NCI-H146 (cell line): ENCODE measurements at regions not wholly inside any gene's neighbourhood (a gene's known extent, or its start where the extent isn't known, plus 50 kb on each side); places are given as distances from the start of the nearest gene placed in this dataset.

Source experiments
- DNase-seq: peaks from one replicate; lab custom pipeline; 2025; lab: John Stamatoyannopoulos, UW

DNA sequence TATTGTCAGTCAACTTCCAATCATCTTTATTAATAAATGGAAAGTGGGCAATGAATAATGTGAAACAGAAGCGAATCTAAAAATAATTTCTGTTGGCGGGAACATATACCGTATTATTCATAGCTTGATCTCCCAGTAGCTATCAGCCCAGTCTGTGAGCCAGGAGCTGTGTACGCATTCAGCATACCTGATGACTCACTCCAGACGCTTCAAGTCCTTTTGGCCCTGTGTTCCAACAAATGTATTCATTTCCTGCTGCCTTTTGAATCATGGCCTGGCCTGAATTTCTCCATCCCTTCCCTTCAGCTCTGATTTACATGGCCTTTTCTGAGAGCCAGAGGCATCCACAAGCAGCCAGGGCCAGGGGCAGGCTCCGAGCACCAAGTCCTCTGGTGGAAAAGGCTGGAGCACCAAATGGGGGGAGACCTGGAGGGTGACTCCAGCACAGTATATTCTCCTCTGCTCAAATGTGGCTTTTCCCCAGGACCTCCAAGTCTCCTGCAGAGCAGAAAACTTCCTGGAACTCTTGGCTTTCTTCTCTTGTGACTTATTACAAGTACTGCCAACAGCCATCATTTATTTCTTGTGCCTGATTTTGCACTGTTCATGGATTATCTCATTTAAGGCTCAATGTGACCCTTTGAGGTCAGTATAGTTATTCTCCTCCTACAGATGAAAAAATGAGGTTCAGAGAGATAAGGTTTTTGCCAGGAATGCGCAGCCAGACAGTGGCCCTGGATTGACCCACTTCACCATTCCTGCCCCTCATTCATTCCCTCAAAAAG is 108.7 kb downstream of the EN1 start:
- no peak for DNase-seq

DNA sequence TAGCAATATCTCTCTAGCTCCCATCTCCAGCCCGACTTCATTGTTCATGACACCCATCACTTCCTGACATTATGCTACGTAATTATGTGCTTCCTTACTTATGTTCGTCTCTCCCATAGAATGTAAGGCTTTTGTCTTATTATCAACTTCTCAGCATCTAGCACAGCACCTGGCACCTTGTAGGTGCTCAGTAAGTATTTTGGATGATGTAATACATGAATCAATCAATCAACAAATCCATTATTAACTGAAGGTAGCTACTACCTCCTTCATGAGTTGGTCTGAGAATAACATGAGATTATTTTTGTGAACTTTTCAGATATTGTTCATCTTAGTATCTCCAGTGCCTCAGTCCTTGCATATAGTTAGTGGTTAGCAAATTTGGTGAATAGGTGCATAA is 109.3 kb downstream of the EN1 start:
- no peak for DNase-seq

DNA sequence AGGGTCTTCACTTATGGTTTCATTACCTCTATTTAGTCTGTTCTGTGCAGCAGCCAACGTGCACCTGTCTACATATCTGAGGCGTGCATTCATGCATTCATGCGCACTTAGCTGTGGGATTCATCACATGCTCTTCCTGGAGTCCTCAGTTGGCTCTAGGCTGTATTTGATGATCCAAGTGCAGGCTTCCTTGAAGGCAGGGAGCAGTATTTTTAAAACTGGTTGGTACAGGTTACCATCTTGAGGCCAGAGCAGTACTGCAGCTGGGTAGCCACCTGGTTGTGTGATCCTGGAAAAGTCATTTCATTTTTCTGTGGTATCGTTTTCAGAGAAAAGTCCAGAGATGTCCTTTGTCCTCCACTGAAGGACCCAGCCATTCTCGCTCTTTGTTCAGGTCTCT is 109.8 kb downstream of the EN1 start:
- DNase-seq, result no peak

DNA sequence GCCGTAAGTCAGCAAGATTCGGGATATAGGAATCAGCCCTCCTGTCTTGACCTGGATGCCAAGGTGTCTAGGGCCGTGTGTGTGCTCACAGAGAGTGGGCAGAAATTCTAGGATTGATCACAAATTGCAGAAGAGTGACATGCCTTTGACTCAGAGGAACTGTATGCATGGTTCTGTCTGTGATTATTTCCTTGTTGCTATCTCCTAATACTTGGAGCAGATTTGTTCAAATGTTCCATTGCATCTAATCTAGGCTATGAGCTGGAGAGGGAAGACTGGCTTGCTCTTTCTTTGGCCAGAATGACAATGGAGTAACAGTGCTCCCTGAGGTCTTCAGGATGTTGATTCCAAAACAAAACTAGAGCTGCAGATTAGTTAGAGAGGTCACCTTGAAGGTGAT is 115.0 kb downstream of the EN1 start:
- DNase-seq, result no peak

DNA sequence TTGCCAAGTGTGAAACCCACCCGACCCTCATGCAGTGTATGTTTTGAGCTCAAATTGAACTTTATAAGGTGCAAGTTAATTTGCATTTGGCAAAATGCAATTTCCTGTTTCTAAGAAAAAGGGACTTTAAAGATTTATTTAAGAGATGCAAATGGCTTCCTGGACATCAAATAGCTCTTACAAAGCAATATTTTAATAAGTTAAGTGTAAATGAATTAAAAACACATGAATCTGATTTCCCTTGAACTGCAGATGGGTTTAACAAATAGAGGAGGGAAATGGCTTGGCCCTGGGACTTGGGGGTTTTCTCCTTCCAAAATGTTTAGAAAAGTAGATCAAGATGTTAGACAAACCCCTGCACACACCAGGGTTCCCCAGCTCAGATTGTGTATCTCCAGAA is 116.0 kb downstream of the EN1 start:
- DNase-seq, result no peak

DNA sequence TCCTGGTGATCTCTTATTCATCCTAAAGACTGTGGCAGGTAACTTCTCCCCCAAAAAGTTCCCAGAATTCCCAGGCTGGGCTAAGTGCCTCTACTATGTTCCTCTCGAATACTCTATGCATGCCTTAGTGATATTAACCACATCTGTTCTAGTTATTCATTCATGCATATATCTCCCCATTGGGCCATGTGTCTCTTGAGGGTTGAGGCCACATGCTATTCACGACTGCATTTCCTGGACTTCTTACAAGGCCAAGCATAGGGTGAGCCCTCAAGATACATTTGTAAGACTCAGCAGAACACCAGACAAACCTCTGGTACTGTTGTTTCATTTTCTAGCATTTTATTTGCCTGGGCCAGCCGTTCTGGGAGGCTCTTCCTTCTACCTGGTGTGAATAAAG is 117.0 kb downstream of the EN1 start:
- no peak for DNase-seq

DNA sequence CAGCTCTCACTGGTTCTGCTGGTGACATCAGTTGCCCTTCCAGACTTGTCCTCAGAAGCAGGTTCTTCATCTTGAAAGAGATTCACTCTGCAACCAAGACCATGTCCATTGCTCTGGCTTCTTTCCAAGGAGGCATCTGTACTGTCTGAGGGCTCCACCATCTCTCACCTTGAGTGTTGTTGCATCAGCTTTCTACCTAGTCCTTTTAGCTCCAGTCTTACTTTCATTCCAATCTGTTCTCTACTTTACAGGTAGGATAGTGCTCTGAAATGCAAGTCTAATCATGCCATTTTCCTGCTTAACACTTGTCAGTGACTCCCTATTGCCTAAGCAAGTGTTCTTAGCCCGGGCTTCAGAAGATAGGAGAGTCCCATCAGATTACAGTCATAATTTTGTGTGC is 117.7 kb downstream of the EN1 start:
- DNase-seq, result no peak

DNA sequence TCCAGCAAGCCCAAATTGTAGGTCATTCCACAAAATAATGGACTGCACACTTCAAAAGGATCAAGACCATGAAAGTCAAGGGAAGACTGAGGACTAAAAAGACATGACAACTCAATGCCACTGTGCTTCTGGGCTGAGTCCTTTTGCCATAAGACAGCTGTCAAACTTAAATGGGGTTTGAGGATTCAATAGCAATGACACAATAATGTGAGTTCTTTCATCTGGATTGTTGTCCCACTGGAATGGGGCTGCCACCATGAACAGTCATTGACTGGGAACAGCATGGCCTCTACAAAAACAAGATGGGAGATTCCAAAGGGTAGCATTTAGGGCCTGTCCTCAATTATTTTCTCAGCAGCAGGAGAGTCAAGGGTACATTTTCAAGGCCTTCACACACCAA is 118.5 kb downstream of the EN1 start:
- DNase-seq, result no peak

DNA sequence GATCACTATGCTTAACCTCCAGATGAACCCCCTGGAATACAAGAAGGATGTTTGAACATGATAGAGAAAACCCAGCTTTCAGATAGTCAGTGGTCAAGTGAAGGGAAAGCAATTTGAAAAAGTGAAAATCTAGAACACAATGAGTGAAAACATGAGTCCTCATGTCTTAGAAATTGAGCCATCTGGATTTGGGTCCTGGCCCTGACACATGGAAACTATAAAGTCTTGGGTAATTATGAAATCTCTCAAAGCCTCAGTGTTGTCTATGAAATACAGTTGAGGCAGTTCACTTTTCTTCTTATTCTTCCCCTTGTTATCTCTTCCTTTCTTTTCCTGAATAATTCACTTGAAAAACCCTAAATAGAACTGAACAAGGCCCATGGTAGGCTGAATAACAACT is 120.6 kb downstream of the EN1 start:
- DNase-seq, result no peak

DNA sequence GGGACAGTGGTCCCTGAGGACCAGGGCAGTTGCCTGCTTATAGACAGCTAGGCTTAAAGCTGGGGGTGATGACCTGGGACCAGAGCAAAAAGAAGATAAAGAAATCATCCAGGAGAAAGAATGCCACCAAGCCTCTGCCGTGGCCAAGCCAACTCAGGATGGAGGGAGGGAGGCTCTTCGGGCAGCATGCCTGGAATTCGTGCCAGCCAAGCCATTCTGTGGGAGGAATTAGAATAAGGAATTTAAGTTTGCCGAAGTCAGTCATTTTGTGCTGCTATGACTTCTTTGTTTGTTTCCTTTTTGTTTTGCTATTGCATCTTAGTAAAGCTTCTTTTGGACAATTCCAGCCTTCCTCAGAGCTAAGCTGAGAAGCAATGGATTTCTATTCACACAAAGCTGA is 124.1 kb downstream of the EN1 start:
- DNase-seq, result no peak

DNA sequence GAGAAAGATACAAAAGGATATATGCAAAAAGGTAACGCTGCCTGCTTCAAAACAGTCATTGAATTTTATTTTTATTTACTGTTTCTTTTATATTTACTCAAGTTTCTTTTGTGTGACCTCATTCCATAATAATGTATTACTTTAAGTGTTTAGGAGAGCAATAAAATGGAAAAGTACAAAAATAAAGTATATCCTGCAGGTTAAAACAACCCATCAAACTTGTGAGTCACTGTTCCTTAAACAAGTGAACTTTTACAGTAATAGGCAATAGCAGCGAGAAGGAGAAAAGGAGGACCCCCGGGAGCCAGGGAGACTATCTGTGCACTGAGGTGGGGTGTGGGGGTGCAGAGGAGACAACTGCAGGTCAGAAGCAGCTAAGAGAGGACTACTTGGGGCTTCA is 124.5 kb downstream of the EN1 start:
- no peak for DNase-seq

DNA sequence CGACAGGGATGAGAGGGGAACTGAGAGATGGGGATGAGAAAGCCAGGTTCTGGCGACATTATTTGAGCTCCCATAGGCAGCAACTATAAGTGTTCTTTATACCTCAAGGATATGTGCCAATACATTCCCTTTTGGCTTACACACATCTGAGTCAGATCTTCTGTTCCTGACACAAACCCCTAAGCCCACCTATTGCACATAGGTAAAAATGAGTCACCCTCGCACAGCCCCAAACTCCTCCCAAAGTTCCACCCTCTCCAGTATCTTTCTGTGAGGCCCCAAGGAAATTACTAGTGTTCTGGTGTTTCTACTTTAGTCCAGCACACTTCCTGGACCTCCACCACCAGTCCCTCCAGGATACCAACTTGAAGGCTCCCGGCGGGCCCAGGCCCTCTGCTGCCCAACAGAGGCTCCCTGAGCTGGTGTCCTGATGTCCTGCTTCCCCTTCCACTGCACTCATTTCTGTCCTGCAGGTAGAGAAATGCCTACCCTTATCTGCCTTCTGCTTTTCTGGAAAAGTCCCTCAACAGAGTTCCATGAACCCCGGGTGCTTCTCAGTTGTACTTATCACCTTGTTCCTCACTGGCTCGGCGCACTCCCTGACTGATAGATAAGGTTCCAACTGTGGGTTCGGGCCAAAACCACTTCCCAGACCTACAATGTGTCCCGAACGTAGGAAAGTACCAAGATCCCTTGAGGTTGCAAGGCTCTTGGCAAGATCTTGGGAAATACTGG is 125.5 kb downstream of the EN1 start:
- no peak for DNase-seq

DNA sequence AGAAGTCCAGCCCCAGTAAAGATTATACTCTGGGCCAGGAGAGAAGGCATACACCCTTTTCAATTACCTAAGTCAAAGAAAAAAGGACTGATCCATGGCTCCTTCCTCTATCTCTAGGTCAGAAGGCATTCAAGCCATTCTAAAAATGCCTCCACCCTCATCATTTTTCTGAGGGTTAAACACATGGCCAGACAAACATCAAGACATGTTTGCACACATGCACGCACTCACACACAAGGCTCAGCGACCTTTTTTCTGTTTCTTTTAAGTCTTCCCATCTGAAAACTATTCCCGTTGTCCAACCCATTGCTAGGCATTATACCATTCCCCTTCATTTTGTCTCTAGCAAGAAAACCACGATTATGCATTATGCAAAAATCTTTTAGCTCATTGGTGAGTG is 126.6 kb downstream of the EN1 start:
- DNase-seq, result no peak

DNA sequence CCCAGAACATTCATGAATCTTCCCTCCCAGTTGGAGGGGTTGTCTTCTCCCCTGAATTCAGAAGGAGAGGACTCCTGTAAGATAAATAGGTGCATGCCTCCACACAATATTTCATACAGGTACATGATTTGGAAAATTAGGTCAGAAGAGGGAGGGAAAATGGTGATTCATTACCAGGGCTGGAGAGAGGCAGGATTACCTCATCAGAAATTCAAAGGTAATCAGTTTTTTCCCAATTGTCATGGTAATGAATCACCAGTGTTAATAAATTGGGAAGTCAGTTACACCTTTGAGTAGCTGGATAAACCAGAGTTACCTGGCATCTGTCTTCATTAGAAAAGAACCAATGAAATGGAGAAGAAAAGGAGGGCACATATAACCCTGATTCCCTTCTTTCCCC is 128.5 kb downstream of the EN1 start:
- no peak for DNase-seq

DNA sequence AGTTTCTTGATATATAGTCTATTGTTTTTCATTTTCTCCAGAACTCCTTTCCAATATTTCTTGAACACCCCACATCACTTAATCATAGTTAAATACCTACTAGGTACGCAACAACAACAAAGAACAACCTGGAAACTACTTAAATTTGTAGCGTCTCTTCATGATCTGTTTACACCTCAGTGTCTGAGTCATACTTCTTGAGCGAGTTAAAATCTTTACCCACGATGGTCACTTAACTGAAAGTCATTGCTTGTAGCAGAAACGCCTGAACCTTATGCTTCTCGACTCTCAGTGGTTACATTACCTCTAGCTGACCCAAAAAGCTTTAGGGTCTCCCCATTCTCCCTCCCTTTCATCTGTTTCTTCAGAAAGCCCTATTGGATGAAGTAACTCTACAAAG is 131.3 kb downstream of the EN1 start:
- DNase-seq, result no peak

DNA sequence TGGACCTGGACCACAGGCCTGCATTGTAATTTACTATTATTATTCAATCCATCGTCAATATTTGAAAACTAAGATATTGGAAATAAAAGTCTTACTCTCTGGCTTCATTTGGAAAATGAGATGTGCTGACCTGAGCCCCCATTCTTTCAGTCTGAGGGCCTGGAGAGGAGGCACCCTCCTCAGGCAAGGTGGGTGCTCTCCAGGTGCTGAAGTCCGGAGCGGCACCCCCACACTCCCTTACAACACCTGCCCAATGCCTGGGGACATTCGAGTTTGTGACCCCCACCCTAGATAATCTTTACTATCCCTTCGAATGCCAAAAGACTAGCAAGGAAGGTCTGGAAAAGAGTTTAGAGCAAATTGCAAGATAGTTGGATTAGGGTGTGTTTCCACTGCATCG is 133.3 kb downstream of the EN1 start:
- no peak for DNase-seq

DNA sequence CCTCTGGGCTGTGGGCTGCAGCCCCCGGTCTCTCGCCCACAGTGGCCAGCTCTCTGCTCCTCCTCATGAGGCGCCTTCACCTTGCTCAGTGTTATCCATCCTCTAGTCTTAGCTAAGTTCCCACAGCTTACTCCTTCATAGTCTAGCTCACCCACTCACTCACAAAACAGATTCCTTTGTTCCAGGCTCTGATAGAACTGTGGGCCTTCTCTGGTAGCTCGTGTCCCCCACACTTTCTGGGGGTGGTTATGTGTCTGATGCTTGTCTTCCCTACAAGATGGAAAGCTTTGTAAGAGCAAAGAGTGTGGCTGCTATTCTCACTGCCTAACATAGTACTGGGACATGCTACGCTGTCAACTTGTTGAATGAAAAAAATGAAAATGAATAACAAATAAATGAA is 135.8 kb downstream of the EN1 start:
- DNase-seq, result no peak

DNA sequence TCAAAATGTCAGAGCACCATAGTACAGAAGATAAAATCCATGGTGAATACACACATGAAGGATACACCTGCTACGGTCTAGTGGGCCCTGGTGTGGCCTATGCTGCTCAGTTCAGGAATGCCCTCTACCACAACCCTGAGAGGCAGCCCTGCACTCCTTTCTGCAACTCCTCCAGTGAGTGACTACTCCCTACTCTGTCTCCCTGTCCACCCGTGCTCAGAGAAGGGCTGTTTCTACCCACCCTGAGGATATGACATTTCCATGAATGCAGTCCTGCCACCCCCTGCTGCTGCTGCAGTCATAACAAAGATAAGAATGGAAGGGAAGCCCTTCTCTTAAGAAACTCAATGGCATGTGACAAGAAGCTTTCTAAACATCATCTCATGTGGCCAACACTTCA is 137.0 kb downstream of the EN1 start:
- no peak for DNase-seq

DNA sequence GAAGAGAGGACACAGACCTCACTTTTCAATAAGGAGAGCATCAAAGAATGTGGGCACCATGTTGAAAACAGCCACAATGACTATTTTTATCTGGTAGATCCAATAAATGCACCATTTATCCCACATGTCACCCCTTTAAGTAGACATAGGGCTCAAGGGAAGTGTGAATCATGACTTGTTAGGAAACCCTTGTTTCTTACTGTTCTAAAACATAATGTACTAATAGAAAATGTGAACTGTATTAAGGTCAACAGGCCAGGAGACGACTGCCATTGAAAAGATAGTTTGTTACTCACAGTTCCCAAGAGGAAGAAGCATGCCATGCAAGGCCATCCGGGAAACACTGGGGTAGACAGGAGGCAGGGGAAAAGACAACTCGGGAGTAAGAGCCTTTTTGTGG is 137.7 kb downstream of the EN1 start:
- no peak for DNase-seq

DNA sequence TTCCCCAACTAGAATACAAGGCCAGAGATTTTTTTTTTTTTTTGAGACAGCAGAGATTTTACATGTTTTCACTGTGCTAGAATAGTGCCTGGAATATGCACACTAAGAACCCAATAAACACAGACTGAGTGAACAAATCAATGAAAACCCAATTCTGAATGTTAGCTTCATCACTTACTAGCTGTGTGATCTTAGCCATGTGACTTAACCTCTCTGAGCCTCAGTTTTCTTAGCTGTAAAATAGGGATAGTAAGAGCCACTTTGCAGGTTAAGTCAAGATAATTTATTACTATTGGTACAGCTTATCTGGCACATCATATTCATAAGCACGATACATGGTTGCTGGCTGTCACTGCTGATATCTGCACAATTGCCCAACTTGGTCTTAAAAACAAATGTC is 140.6 kb downstream of the EN1 start:
- DNase-seq, result no peak

DNA sequence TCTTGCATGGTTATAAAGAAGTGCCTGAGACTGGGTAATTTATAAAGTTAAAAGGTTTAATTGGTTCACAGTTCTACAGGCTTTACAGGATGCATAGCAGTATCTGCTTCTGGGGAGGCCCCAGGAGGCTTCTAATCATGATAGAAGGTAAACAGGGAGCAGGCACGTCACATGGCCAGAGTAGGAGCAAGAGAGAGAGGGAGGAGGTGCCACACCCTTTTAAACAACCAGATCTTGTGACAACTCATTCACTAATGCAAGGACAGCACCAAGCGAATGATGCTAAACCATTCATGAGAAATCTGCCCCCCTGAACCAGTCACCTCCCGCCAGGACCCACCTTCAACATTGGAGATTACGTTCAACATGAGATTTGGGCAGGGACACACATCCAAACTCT is 141.1 kb downstream of the EN1 start:
- no peak for DNase-seq

DNA sequence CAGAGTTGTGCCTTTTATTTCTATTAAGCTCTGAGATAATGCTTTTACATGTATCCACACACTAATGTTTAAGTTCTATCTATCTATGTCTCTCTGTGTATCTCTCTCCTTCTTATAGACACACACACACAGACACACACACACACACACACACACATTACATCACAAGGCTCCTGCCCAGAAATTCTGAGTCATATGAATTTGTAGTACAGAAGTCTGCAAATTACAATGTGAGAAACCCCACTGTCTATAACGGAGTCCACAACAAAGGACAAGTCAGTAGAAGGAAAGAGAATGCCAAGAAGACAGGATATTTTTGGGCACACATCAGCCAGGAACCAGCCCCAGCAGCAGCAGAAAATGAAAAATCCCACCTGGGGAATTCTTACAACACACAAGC is 142.4 kb downstream of the EN1 start:
- no peak for DNase-seq

DNA sequence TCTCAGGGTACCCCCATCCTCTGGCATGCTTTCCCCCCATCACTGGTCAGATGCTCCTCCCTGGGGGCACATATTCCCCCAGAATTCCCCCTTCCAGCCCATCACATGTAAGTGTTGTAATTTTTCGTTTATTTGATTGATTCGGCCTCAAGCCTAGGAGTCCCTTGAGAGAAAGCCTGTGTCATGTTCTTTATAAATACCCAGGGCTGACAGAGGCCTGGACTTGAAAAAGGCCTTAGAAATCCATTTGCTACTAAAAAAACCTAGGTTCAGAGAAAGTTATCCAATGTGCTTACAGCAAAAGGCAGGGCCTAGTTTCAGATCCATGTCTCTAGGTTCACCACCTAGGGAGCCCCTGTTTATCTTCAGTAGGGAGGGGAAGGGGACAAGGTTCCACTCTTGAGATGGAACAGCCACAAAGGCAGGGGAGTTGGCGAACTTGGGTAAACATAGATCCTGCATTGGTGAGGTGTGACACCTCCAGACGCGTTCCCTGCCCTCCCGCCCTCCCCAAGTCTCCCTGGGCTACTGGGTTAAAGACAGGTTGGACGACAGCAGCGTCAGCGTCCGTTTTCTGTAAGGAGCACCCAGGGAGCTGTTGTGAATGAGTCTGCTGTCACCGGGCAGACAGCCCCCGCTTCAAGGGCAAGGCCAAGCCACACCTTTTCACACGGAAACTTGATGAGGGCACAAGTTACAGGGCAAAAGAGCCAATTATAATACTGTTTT is 147.8 kb downstream of the EN1 start:
- no peak for DNase-seq
